Testis (tissue), 2 donors: ENCODE measurements at regions not wholly inside any gene's neighbourhood (a gene's known extent, or its start where the extent isn't known, plus 50 kb on each side); places are given as distances from the start of the nearest gene placed in this dataset.

Experiments
- DNase-seq: peaks from one replicate; pipeline ENCODE4 v3.0.0-alpha.2; 2019
- H3K27ac ChIP-seq, 2 donors: fragments of 200-600 bp; sonication (generic); one replicate each; pipeline ENCODE4 v1.5.1; 2019
- H3K27me3 ChIP-seq: fragments of 200-600 bp; sonication (generic); one replicate; pipeline ENCODE4 v1.5.1; 2019
- H3K36me3 ChIP-seq: fragments of 200-600 bp; sonication (generic); one replicate; pipeline ENCODE4 v1.5.1; 2017; ENCODE audit warnings: low read depth; ENCODE audit errors: missing control alignments
- H3K4me1 ChIP-seq: fragments of 200-600 bp; sonication (generic); one replicate; pipeline ENCODE4 v1.5.1; 2019
- H3K4me3 ChIP-seq, 2 donors: fragments of 200-600 bp; sonication (generic); one replicate each; pipeline ENCODE4 v1.5.1; 2017 to 2019
- H3K9me3 ChIP-seq: fragments of 200-600 bp; sonication (generic); one replicate; pipeline ENCODE4 v1.5.1; 2017
- POLR2A ChIP-seq: fragments of 450-650 bp; IDR thresholded peaks from one replicate; pipeline ENCODE4 v1.6.1; 2017; ENCODE audit warnings: antibody characterized with exemption, mild to moderate bottlenecking, moderate library complexity
- WGBS, 2 donors: methylation state at CpG; one replicate each; pipeline ENCODE4 v1.1.5; 2018; 5-methylcytosine and 5-hydroxymethylcytosine counted together
- intact Hi-C: fragments of 100-400 bp; cut with DNase I; formaldehyde crosslinking; loops from one replicate; pipeline ENCODE4 v1.15.1; 2023; ENCODE audit warnings: low total_unique reads
- TF ChIP-seq, protein P1 (sequence below), 3 experiments: fragments of 450-650 bp in 2 of 3; fragments of 200-600 bp in 1 of 3; sonication (generic) in 1 of 3; IDR thresholded peaks; one replicate each; pipeline ENCODE4 v1.5.1; 2016 to 2019; ENCODE audit warnings: antibody characterized with exemption in 3 of 3, mild to moderate bottlenecking in 2 of 3, moderate library complexity in 1 of 3

DNA sequence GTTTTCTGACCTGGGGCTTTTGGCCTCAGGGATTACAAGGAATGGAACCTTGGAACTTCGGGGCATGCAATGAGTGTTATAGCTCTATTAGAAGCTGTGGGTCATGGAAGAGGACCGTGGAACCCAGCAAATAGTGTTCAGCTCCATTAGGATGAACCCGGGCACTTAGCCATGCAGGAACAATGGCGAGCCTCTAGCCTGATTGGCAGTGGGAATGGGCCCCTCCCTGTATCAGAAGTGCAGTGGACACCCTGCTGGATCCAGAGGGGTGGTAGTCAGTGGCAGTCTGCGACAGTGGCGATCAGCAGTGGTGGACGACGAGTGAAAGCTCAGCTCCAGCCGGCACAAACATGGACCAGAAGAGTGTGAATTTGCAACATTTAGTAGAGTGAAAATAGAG is 315.4 kb upstream of the TECRL start:
- H3K36me3 ChIP-seq, result no peaks in the 10 kb centered on the region
- no peaks in the 10 kb centered on the region for H3K4me1 ChIP-seq
- no peaks in the 10 kb centered on the region for H3K9me3 ChIP-seq
- H3K4me3 ChIP-seq, result no peak overlapping the region
- no peak overlapping the region for H3K27ac ChIP-seq
- no peaks in the 10 kb centered on the region for H3K27me3 ChIP-seq
- DNase-seq, result no peak
- WGBS, 2 donors, result 85 to 88% methylated on average over 7 to 9 of the region's 9 CpGs
- TF ChIP-seq, protein P1, sequence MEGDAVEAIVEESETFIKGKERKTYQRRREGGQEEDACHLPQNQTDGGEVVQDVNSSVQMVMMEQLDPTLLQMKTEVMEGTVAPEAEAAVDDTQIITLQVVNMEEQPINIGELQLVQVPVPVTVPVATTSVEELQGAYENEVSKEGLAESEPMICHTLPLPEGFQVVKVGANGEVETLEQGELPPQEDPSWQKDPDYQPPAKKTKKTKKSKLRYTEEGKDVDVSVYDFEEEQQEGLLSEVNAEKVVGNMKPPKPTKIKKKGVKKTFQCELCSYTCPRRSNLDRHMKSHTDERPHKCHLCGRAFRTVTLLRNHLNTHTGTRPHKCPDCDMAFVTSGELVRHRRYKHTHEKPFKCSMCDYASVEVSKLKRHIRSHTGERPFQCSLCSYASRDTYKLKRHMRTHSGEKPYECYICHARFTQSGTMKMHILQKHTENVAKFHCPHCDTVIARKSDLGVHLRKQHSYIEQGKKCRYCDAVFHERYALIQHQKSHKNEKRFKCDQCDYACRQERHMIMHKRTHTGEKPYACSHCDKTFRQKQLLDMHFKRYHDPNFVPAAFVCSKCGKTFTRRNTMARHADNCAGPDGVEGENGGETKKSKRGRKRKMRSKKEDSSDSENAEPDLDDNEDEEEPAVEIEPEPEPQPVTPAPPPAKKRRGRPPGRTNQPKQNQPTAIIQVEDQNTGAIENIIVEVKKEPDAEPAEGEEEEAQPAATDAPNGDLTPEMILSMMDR (IDR thresholded peaks at IDR 0.05), result no peak
- no peak for TF ChIP-seq POLR2A
- intact Hi-C loops, result no loop called here

DNA sequence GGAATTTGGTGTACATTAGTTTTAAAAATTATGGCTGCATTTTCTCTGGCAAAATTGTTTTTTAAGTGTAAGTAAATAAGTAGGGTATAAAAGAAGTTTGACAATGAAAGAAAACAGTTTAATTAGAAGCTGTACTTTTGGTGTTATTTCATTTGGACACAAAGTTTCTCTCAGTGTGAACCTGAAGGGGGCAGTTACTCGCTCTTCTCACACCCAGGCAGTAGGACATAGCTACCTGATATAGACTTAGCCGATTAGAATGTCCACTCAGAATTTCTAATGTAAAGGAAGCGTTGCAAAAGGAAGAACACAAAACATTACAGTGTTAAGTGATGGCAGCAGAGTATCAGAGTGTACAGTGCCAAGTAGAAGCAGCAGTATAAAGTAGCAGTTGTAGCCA is 311.9 kb upstream of the TECRL start:
- no peak for DNase-seq
- H3K36me3 ChIP-seq, result no peaks in the 10 kb centered on the region
- no peak overlapping the region for H3K4me3 ChIP-seq
- TF ChIP-seq POLR2A, result no peak
- TF ChIP-seq, protein P1 (IDR thresholded peaks at IDR 0.05), result no peak
- no peaks in the 10 kb centered on the region for H3K27me3 ChIP-seq
- WGBS, 2 donors, result 79 to 84% methylated on average over 3 of the region's 3 CpGs
- intact Hi-C loops, result no loop called here
- no peak overlapping the region for H3K27ac ChIP-seq
- no peaks in the 10 kb centered on the region for H3K4me1 ChIP-seq
- H3K9me3 ChIP-seq, result no peaks in the 10 kb centered on the region

DNA sequence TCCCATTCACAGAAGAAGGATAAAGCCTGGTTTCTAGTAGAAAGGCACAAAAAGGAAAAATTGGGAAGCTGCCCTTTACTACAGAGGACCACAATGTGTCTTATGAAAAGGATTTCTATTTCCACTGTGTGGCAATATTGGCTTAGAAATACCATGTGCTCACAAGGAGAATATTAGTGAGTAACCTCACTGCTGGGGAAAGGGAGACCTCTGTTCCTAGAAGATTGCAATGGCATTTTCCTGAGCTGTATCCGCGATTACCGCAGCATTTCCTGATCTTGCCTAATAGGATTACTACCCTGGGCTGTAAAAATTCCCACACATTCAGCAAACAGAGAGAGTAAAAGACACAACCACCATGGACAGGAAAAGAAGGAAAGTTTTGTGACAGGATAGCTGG is 308.8 kb upstream of the TECRL start:
- intact Hi-C loops, result no loop called here
- no peak overlapping the region for H3K4me3 ChIP-seq

DNA sequence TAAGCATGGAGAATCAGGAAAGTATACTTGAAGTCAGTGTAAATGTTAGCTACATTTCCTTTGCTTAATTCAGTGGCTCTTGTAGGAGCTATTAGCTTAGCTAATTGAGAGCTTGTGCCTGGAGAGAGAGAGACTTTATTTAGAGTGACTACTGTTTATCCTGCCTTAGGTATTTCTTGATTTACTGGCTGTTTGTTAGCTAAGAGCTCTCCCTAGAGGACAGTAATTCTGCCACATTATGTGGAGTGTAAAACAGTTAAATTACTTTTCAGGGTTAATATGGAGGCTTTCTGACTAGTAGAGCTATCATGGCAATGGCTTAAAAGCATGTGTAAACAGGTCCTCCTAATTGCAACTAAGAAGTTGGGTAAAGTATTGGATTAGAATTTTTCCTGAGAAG is 306.5 kb upstream of the TECRL start:
- TF ChIP-seq, protein P1 (IDR thresholded peaks at IDR 0.05), result no peak
- no peak for TF ChIP-seq POLR2A
- no peaks in the 10 kb centered on the region for H3K36me3 ChIP-seq
- H3K4me1 ChIP-seq, result no peaks in the 10 kb centered on the region
- H3K27me3 ChIP-seq, result no peaks in the 10 kb centered on the region
- intact Hi-C loops, result no loop called here
- DNase-seq, result no peak
- no peaks in the 10 kb centered on the region for H3K9me3 ChIP-seq
- H3K27ac ChIP-seq, result no peak overlapping the region
- H3K4me3 ChIP-seq, result no peak overlapping the region

More for the DNA sequence above, 308.8 kb upstream of the TECRL start:
- 82 to 90% methylated on average over 3 of the region's 3 CpGs for WGBS, 2 donors
- Histone ChIP-seq H3K36me3 (no peaks in the 10 kb centered on the region), H3K9me3 (no peaks in the 10 kb centered on the region), H3K27ac (no peak overlapping the region), H3K27me3 (no peaks in the 10 kb centered on the region), H3K4me1 (no peaks in the 10 kb centered on the region)
- no peak for TF ChIP-seq POLR2A
- TF ChIP-seq, protein P1 (IDR thresholded peaks at IDR 0.05), result no peak
- DNase-seq, result no peak

DNA sequence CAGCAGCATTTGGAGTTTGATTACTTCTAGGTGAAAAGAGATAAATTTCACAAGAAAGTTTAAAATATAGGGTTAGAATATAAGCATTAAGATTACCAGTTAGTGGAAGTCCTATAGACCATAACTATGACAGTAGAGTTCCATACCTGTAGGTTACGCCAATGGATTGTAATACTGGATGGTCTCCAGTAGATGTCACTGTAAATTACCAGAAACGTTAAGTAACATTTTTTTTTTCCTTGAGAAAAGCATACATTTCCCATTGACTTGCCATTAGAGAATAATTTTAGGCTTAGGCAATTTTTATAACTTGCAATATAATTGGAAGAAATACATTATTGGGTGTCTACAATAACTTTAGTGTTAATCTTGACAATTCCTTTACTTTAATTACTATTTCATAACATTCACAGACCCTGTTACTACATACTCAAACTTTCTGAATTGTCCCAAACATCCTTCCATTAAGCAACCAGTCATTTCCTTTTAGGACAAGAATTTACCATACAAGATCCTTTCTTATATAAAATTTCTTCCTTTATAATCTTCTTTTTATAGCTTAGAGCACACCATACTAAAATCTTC is 304.1 kb upstream of the TECRL start:
- no peak for DNase-seq
- WGBS, 2 donors, result 12 to 16% methylated on average over 2 of the region's 2 CpGs
- H3K4me1 ChIP-seq, result no peaks in the 10 kb centered on the region
- H3K27me3 ChIP-seq, result no peaks in the 10 kb centered on the region
- intact Hi-C loops, result no loop called here
- H3K4me3 ChIP-seq, result no peak overlapping the region
- no peaks in the 10 kb centered on the region for H3K9me3 ChIP-seq
- H3K27ac ChIP-seq, result no peak overlapping the region
- TF ChIP-seq, protein P1 (IDR thresholded peaks at IDR 0.05), result peak in 1 of 3 experiments; percentile 51
- TF ChIP-seq POLR2A, result no peak
- no peaks in the 10 kb centered on the region for H3K36me3 ChIP-seq
